Spleen (tissue), 7 donors: ENCODE measurements at regions not wholly inside any gene's neighbourhood (a gene's known extent, or its start where the extent isn't known, plus 50 kb on each side); places are given as distances from the start of the nearest gene placed in this dataset.

ENCODE experiments used
- CTCF ChIP-seq, 11 experiments: fragments of 200-600 bp in 7 of 11; fragments of 450-650 bp in 4 of 11; sonication (generic) in 4 of 11; IDR thresholded peaks in 8 of 11; conservative IDR thresholded peaks in 3 of 11; 1 replicate in 7 of 11; 2 replicates in 4 of 11; pipeline versions ENCODE4 v1.4.0 to v1.8.0; 2016 to 2021; ENCODE audit warnings: antibody characterized with exemption in 11 of 11, inconsistent platforms in 4 of 11, mild to moderate bottlenecking in 1 of 11
- POLR2AphosphoS5 ChIP-seq, 3 donors: sonication (generic); formaldehyde crosslinking; IDR thresholded peaks; one replicate each; pipeline ENCODE4 v1.5.1; 2017; ENCODE audit warnings: antibody characterized with exemption in 3 of 3
- donor health status: DM: no; HTN: no; CAD: no; lungs with moderate emphysema.
- donor health status: DM: no; HTN: no; CAD: no.
- donor health status: DM: no; HTN: no; CAD: no.

- TF ChIP-seq CTCF (IDR thresholded peaks at IDR 0.05 in 8 of 11, conservative IDR thresholded peaks at IDR 0.05 in 3 of 11) (no peak), POLR2AphosphoS5 (IDR thresholded peaks at IDR 0.05) (no peak)
Observed at GRCh38 chr12:100737168-100737567, 57.4 kb upstream of the ANO4 start.
